ENCODE measurements at regions not wholly inside any gene's neighbourhood (a gene's known extent, or its start where the extent isn't known, plus 50 kb on each side); places are given as distances from the start of the nearest gene placed in this dataset.

- Mint-ChIP-seq H3K36me3 (ENCODE audit: insufficient read depth) (no peaks in the 10 kb centered on the region), H3K27ac (no peak overlapping the region)
- no peak for TF ChIP-seq CTCF (IDR thresholded peaks at IDR 0.05; ENCODE audit: unreplicated experiment)
Measured at GRCh38 chr11:116577956-116578355, 194.8 kb downstream of the BUD13 start.

GRCh38 chr11:116577273-116577672 lies 195.5 kb downstream of the BUD13 start:
- TF ChIP-seq CTCF (IDR thresholded peaks at IDR 0.05; ENCODE audit: unreplicated experiment), result no peak
- Mint-ChIP-seq H3K4me3 (ENCODE audit: low read depth) (no peak overlapping the region), H3K9me3 (ENCODE audit: low read depth) (no peaks in the 10 kb centered on the region), H3K36me3 (ENCODE audit: insufficient read depth) (no peaks in the 10 kb centered on the region), H3K4me1 (ENCODE audit: low read depth) (peaks cover 2% of the 10 kb centered on the region), H3K27me3 (peaks cover 61% of the 10 kb centered on the region), H3K27ac (no peak overlapping the region)
- no peak for DNase-seq (ENCODE audit: low spot score, unreplicated experiment)

More at GRCh38 chr11:116577956-116578355, 194.8 kb downstream of the BUD13 start:
- peaks cover 68% of the 10 kb centered on the region for H3K27me3 Mint-ChIP-seq
- H3K4me3 Mint-ChIP-seq (ENCODE audit: low read depth), result no peak overlapping the region
- DNase-seq (ENCODE audit: low spot score, unreplicated experiment), result no peak
- H3K9me3 Mint-ChIP-seq (ENCODE audit: low read depth), result no peaks in the 10 kb centered on the region
- peaks cover 2% of the 10 kb centered on the region for H3K4me1 Mint-ChIP-seq (ENCODE audit: low read depth)

- H3K4me3 Mint-ChIP-seq (ENCODE audit: low read depth), result no peak overlapping the region
- no peaks in the 10 kb centered on the region for H3K36me3 Mint-ChIP-seq (ENCODE audit: insufficient read depth)
- H3K9me3 Mint-ChIP-seq (ENCODE audit: low read depth), result no peaks in the 10 kb centered on the region
- H3K4me1 Mint-ChIP-seq (ENCODE audit: low read depth), result peaks cover 2% of the 10 kb centered on the region
- peaks cover 54% of the 10 kb centered on the region for H3K27me3 Mint-ChIP-seq
- H3K27ac Mint-ChIP-seq, result no peak overlapping the region
- no peak for TF ChIP-seq CTCF (IDR thresholded peaks at IDR 0.05; ENCODE audit: unreplicated experiment)
- no peak for DNase-seq (ENCODE audit: low spot score, unreplicated experiment)
Measured at GRCh38 chr11:116576526-116576925, 196.3 kb downstream of the BUD13 start.

- no peak overlapping the region for H3K27ac Mint-ChIP-seq
- H3K4me1 Mint-ChIP-seq (ENCODE audit: low read depth), result no peaks in the 10 kb centered on the region
- H3K9me3 Mint-ChIP-seq (ENCODE audit: low read depth), result no peaks in the 10 kb centered on the region
- peaks cover 38% of the 10 kb centered on the region for H3K27me3 Mint-ChIP-seq
- no peak overlapping the region for H3K4me3 Mint-ChIP-seq (ENCODE audit: low read depth)
- no peak for DNase-seq (ENCODE audit: low spot score, unreplicated experiment)
- no peak for TF ChIP-seq CTCF (IDR thresholded peaks at IDR 0.05; ENCODE audit: unreplicated experiment)
- H3K36me3 Mint-ChIP-seq (ENCODE audit: insufficient read depth), result no peaks in the 10 kb centered on the region
Measured at GRCh38 chr11:116567721-116568242, 205.0 kb downstream of the BUD13 start.

GRCh38 chr11:116563712-116564047 lies 209.1 kb downstream of the BUD13 start:
- Mint-ChIP-seq H3K4me1 (ENCODE audit: low read depth) (no peaks in the 10 kb centered on the region), H3K4me3 (ENCODE audit: low read depth) (no peak overlapping the region), H3K27me3 (peaks cover 39% of the 10 kb centered on the region), H3K36me3 (ENCODE audit: insufficient read depth) (no peaks in the 10 kb centered on the region), H3K27ac (no peak overlapping the region), H3K9me3 (ENCODE audit: low read depth) (no peaks in the 10 kb centered on the region)
- no peak for DNase-seq (ENCODE audit: low spot score, unreplicated experiment)
- no peak for TF ChIP-seq CTCF (IDR thresholded peaks at IDR 0.05; ENCODE audit: unreplicated experiment)

All from progenitor cell of endocrine pancreas (in vitro differentiated cells).